ENCODE measurements at regions not wholly inside any gene's neighbourhood (a gene's known extent, or its start where the extent isn't known, plus 50 kb on each side); places are given as distances from the start of the nearest gene placed in this dataset.

DNA sequence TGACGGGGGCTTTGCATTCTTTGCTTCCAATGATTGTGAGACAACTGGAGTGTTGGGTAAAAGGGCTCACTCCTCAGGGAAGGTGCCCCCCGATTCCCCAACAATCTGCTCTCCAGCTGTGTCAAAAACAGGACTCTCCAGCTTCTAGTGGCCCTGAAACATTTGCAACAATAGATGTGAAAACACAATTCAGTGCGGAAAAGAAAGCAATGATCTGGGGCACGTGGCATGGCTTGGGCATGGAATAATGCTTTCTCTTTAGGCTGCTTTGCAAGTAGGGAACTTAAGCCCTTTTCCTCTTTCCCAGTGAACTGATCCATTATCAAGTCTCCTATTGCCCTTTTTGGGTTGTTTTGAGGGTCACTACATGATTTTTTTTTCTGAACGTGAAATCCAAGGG lies 239.9 kb downstream of the C4orf33 start:
- no peaks in the 10 kb centered on the region for H3K4me1 ChIP-seq (ENCODE audit: control insufficient read depth in 4 of 4, insufficient read depth in 4 of 4, low read length in 3 of 4)

DNA sequence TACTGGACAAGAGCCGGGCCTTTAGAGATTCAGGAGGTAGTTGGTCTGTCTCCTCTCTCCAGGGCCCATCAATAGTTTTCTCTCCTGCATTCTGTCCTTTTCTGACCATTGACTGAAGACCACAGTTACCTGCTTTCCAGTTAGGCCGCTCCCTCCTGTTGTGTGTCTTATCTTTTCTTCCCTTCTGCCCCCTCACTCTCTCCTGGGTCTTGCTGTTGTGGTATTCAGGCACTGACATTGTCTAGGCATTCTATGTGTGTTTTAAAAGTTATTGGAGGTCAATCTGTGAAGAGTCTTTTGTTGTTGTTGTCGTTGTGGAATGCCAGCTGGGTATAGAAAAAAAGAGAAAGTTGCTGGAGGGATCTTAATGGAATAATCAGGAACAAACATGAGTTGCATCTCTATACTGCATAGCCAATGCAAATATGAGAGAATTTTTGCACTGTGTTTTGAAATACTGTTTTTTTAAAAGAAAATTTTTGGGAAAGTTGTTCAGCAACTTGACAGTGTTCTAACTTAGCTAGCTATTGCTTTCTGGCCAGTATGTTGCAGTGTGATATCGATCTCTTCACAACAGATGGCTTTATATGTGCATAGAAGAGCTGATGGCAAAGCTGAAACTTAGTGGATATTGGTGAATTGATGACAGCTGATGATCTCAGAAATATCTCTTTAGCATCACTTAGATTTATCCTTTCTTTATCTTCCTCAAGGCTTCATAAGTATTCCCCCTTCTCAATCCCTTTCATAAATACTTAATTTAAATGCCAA lies 240.7 kb downstream of the C4orf33 start:
- H3K9ac ChIP-seq (ENCODE audit: low read depth in 1 of 2, low read length in 2 of 2), result no peak overlapping the region
- peaks cover 0 to 3% (median 0%) of the 10 kb centered on the region in 4 donors for H3K27me3 ChIP-seq (ENCODE audit: control insufficient read depth in 4 of 4, insufficient read depth in 4 of 4, low read length in 3 of 4)
- 77% methylated on average over 4 of the region's 4 CpGs for WGBS
- no peaks in the 10 kb centered on the region for H3K4me1 ChIP-seq (ENCODE audit: control insufficient read depth in 4 of 4, insufficient read depth in 4 of 4, low read length in 3 of 4)
- no peak overlapping the region for H3K4me3 ChIP-seq (ENCODE audit: low read depth in 1 of 3, low read length in 3 of 3)
- no peaks in the 10 kb centered on the region for H3K9me3 ChIP-seq (ENCODE audit: control insufficient read depth in 4 of 4, low read length in 3 of 4)
- H3K27ac ChIP-seq (ENCODE audit: low read depth in 1 of 2, low read length in 2 of 2), result no peak overlapping the region
- DNase-seq (ENCODE audit: low spot score), result no peak
- H3K36me3 ChIP-seq (ENCODE audit: control insufficient read depth in 4 of 4, insufficient read depth in 3 of 4, low read depth in 1 of 4, low read length in 3 of 4), result no peaks in the 10 kb centered on the region
- no peak for TF ChIP-seq SP1 (IDR thresholded peaks at IDR 0.05)
- TF ChIP-seq, protein P1, sequence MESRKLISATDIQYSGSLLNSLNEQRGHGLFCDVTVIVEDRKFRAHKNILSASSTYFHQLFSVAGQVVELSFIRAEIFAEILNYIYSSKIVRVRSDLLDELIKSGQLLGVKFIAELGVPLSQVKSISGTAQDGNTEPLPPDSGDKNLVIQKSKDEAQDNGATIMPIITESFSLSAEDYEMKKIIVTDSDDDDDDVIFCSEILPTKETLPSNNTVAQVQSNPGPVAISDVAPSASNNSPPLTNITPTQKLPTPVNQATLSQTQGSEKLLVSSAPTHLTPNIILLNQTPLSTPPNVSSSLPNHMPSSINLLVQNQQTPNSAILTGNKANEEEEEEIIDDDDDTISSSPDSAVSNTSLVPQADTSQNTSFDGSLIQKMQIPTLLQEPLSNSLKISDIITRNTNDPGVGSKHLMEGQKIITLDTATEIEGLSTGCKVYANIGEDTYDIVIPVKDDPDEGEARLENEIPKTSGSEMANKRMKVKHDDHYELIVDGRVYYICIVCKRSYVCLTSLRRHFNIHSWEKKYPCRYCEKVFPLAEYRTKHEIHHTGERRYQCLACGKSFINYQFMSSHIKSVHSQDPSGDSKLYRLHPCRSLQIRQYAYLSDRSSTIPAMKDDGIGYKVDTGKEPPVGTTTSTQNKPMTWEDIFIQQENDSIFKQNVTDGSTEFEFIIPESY (IDR thresholded peaks at IDR 0.05), result no peak
- TF ChIP-seq FOXA2 (IDR thresholded peaks at IDR 0.05), result no peak
- TF ChIP-seq HNF4A (conservative IDR thresholded peaks at IDR 0.05), result no peak
- TF ChIP-seq RXRA (IDR thresholded peaks at IDR 0.05), result no peak
- TF ChIP-seq GABPA (IDR thresholded peaks at IDR 0.05 in 1 of 2, conservative IDR thresholded peaks at IDR 0.05 in 1 of 2), result no peak

More for the DNA sequence above, 239.9 kb downstream of the C4orf33 start:
- 63% methylated on average over 5 of the region's 5 CpGs for WGBS
- H3K9ac ChIP-seq (ENCODE audit: low read depth in 1 of 2, low read length in 2 of 2), result no peak overlapping the region
- TF ChIP-seq, protein P2, sequence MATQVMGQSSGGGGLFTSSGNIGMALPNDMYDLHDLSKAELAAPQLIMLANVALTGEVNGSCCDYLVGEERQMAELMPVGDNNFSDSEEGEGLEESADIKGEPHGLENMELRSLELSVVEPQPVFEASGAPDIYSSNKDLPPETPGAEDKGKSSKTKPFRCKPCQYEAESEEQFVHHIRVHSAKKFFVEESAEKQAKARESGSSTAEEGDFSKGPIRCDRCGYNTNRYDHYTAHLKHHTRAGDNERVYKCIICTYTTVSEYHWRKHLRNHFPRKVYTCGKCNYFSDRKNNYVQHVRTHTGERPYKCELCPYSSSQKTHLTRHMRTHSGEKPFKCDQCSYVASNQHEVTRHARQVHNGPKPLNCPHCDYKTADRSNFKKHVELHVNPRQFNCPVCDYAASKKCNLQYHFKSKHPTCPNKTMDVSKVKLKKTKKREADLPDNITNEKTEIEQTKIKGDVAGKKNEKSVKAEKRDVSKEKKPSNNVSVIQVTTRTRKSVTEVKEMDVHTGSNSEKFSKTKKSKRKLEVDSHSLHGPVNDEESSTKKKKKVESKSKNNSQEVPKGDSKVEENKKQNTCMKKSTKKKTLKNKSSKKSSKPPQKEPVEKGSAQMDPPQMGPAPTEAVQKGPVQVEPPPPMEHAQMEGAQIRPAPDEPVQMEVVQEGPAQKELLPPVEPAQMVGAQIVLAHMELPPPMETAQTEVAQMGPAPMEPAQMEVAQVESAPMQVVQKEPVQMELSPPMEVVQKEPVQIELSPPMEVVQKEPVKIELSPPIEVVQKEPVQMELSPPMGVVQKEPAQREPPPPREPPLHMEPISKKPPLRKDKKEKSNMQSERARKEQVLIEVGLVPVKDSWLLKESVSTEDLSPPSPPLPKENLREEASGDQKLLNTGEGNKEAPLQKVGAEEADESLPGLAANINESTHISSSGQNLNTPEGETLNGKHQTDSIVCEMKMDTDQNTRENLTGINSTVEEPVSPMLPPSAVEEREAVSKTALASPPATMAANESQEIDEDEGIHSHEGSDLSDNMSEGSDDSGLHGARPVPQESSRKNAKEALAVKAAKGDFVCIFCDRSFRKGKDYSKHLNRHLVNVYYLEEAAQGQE (IDR thresholded peaks at IDR 0.05), result no peak
- TF ChIP-seq, protein P1 (IDR thresholded peaks at IDR 0.05), result no peak
- no peak for TF ChIP-seq TAF1 (conservative IDR thresholded peaks at IDR 0.05)
- H3K36me3 ChIP-seq (ENCODE audit: control insufficient read depth in 4 of 4, insufficient read depth in 3 of 4, low read depth in 1 of 4, low read length in 3 of 4), result no peaks in the 10 kb centered on the region
- H3K9me3 ChIP-seq (ENCODE audit: control insufficient read depth in 4 of 4, low read length in 3 of 4), result no peaks in the 10 kb centered on the region
- H3K4me3 ChIP-seq (ENCODE audit: low read depth in 1 of 3, low read length in 3 of 3), result no peak overlapping the region
- DNase-seq (ENCODE audit: low spot score), result no peak
- H3K27ac ChIP-seq (ENCODE audit: low read depth in 1 of 2, low read length in 2 of 2), result no peak overlapping the region
- H3K27me3 ChIP-seq (ENCODE audit: control insufficient read depth in 4 of 4, insufficient read depth in 4 of 4, low read length in 3 of 4), result peaks cover 0 to 3% (median 0%) of the 10 kb centered on the region in 4 donors
